Myocyte (in vitro differentiated cells): ENCODE measurements at regions not wholly inside any gene's neighbourhood (a gene's known extent, or its start where the extent isn't known, plus 50 kb on each side); places are given as distances from the start of the nearest gene placed in this dataset.

Experiments
- DNase-seq: peaks from one replicate; pipeline ENCODE4 v3.0.0-alpha.2; 2012; ENCODE audit warnings: low read depth

DNA sequence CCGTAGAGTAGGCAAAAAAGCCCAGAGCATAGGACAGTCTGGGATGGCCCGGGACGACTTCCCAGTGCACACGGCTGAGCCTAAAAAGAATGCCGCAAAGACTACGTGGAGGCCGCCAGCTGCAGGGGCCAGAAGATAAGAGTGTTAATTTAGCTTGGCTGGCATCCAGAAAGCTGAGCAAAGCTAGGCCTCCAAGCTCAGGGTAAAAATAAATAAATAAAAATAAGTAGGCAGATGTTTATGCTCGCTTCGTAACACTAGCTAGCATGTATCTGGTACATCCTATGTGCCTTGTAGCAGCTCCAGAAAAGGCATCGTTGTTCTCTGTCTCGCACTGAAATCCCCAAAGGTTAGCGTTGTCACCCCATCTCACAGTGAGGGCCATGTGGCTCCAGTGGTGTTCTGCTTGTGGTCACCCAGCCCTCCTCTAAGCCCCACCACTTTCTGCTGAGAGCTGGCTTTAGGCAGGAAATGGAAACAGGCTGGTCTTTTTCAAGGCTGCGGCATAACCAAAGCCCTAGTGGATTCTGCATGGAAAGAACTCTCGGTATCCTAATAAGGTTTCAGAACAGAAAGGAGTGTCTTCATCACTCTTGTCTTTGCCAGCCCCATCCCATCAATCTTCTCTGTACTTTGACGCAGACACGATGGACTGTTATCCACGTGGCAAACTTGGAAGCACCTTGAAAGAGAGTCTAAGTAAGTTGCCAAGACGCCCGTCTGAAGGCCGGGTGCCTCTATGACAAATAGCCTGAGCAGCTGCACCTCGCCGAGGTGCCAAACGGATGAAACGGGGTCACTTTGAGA lies 58.1 kb upstream of the MEF2A start:
- DNase-seq = peak; percentile 78

DNA sequence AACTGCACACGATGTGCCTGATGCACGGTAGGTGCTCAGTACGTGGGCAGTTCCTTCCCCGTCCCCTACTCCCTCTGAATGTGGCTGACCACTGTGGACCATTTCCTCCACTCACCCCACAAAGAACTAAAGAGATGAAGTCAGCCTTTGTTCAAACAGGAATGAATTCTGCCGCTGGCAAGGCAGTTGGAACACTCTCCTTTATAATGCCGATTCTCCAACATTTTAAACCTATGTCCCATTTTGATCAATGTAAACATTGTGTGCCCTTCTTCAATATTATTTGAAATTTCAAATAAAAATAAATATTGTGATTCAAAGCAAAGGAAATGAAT lies 57.5 kb upstream of the MEF2A start:
- DNase-seq = no peak

DNA sequence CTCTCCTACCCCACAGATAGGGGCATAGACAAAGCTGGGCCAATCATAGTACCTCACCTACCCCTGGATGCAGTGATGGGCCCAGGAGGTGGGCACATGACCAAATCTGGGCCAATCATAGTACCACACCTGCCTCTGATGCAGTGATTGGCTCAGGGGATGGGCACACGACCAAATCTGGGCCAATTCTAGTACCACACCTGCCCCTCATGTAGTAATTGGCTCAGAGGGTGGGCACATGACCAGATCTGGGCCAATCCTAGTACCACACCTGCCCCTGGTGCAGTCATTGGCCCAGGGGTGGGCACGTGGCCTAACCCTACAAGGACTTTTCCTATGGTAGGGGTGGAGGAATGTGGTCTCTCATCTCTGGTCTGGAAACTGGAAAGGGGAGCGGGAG lies 56.9 kb upstream of the MEF2A start:
- DNase-seq = no peak

DNA sequence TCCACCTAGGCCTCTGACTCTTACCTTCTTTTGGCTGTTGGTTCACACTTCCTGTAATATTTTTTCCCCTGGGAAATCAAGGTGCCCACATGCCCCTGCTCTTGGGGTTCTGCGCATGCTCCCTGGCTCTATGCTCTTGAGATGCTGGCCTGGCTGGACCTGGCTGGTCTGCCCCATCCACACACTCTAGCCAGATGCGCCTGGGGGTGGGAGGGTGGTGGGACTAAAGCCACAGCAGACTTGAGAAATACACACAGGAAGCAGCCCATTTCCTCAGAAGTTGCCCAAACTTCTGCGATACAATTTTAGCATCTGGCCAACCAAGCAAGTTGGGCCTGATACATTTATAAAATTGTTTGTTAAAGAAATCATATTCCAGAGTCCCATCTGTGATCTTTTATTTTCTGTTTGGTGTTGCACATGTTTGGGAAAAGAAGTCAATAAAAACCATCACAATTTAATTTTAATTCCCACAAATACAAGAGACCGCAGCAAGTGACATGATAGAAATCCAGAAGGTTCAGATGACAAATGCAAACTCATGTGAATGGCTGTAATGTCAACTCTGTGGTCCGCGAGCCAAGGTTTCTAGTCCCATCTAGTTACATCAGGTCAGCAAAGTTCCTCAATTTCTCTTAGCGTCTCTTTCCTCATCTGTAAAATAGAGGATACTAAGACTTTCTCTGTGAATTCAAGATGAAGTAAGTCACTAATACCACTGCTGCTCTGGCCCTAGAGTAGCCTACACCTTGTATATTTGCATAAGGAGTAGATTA lies 55.9 kb upstream of the MEF2A start:
- DNase-seq = no peak

DNA sequence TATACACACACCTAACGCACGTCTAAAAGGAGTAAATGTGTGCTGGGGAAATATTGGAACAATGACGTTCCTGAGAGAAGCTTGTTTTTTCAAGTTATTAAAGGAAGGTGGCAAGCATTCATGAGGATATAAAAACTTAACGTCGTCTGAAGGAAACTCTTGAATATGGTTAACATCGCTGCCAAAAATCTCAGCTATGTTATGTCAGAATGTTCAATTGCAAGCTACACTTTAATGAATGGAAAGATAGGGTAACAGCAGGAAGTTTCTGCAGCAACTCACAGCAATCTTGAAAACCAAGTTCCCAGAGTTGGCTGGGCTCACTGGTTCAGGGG lies 54.3 kb upstream of the MEF2A start:
- DNase-seq = no peak

DNA sequence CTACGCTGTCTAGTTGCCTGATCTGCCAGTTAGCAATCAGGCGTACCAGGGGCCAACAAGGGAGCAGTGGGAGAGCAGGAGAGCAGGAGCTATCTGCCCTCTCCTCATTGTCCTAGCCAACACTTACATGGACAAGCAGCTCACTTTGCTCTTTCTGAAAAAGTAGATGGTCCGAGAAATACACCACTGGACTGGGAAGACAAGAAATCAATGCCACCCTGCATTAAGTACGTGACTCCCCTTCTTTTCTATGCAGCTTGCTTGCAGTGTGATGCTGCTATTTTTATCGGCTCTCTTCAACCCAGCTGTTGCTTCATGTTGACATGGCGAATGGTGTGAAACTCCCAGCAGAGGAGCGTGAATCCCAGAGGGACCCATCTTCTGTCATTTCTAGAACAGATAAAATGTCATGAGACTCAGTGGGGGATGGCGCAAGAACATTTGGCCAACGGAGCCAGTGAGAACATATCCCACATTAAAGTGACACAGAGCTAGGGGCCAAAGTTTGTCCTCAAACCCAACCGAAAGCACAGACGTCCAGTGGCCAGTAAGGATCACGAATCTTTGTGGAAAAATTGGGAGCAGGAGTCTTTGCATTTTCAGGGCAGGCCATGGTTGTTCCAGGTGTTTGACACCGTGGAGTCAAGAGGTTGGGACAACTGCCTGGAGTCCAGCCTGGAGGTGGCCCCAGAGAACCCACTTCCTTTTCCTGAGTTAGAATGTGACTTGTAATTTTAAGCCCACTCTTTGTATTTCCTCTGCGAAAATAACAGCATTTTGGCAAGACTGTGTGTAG lies 53.7 kb upstream of the MEF2A start:
- peak; percentile 95 for DNase-seq

DNA sequence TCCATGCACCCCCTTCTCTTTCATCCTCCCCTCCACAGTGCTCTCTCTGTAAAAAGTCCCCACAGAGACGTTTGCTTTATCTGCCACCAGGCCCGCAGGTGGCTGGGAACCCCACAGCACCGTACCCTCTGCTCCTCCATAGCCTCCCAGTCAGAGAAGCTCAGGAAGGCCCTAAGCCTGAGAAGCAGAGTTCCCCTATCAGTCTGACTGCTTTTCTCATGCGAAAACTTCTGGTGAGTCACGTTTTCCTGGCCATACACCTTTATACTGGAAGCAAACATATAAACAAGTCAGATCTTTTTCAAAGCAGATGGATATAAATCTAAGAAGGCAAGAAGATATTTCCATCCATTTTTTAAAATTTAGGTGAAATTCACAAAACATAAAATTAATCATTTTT lies 51.5 kb upstream of the MEF2A start:
- DNase-seq = no peak
